NCI-H1092 (cell line): ENCODE measurements at regions not wholly inside any gene's neighbourhood (a gene's known extent, or its start where the extent isn't known, plus 50 kb on each side); places are given as distances from the start of the nearest gene placed in this dataset.
"Not testable (repeated sequence)": the region's sequence is repeated elsewhere in the genome, so short reads cannot be mapped to it uniquely, and the experiment has no call there.

Source experiments
- DNase-seq: peaks from one replicate; lab custom pipeline; 2025; lab: John Stamatoyannopoulos, UW

- no peak for DNase-seq
Measured at GRCh38 chr6:71053475-71053874, 96.6 kb upstream of the B3GAT2 start.

GRCh38 chr6:71056656-71057055 lies 99.8 kb upstream of the B3GAT2 start:
- DNase-seq, result no peak

- no peak for DNase-seq
Measured at GRCh38 chr6:71066153-71066552, 109.3 kb upstream of the B3GAT2 start.

DNA sequence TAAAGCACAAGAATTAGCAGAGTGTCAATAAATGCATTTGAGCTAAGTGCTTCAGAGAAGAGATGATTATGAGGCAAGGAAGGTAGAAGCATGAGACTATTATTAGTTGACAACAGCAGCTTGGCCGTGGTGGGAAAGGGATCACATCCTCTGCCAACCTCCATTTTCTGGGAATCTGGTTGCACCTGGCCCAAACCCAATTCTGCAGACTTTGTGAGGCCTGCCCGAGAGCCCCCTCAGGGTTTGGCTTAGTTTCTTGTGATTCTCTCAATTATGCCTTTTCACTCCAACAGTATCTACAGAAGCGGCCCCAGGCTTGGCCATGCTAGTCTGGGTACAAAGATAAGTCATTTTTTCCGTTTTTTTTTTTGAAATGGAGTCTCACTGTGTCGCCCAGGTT lies 111.0 kb upstream of the B3GAT2 start:
- DNase-seq, result no peak

- DNase-seq, result no peak
Measured at GRCh38 chr6:71072508-71072907, 115.6 kb upstream of the B3GAT2 start.

DNA sequence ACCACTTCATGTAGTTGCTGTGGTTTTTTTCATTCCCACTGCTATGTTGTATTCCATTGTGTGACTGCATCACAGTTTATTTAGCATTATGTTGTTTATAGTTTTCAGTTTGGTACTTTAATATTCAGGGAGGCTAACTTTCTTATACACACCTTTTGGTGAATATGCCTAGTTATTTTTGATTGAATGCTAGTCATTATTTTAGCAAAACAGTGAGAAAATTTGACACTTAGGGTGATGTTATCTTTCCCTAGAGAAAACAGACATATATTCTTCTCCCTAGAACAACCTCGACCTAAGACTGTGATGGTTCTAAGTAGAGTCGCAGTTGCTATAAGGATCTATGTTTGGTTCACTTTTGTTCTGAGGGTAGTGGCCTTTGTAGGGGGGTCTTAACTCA lies 120.8 kb upstream of the B3GAT2 start:
- no peak for DNase-seq

GRCh38 chr6:71079677-71080076 lies 122.8 kb upstream of the B3GAT2 start:
- no peak for DNase-seq

DNA sequence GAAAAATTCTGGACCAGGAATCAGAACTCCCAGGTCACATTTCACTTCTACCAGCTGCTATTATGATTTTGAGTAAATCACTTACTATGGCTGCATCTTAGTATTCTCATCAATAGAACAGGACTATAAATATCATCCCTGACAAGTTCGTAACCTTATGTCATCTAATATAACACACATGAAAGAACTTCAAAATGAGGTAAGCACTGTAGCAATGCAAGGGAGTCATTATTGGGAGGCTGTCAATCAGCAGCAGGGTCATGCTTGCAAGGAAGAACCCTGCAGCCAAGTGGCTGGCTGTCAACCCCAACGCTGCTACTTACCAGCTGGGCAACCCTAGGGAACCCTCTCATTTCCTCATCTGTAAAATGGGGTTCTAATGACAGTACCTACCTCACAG lies 123.3 kb upstream of the B3GAT2 start:
- DNase-seq, result no peak

- no peak for DNase-seq
Measured at GRCh38 chr6:71080826-71081225, 124.0 kb upstream of the B3GAT2 start.

DNA sequence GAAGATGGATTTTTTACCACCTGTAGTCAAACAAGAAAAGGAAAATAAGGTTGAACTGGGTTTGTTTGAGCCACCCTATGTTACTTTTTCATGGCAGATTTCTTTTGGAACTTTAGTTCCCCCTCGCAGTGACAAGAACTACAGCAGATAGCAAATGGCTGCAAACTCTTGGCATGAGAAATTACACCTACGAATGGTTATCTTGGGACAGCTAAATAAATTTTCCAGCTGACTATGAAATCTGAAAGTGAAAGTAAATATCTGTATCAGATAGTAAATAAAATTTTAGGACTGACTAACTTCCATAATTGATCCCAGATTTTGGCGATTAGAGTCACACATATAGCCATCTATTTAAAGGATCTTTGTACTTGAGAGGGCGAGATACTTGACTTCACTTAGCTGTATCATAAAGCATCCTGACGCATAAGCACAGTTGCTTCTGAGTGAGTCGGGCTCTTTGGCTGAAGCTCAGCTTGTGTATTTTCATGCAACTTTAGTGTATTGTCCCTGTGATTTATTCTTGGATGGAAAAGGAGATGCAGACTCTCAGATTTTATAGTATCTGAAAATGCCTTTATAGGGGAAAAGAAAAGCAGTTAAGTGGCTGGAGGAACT lies 125.3 kb upstream of the B3GAT2 start:
- no peak for DNase-seq

DNA sequence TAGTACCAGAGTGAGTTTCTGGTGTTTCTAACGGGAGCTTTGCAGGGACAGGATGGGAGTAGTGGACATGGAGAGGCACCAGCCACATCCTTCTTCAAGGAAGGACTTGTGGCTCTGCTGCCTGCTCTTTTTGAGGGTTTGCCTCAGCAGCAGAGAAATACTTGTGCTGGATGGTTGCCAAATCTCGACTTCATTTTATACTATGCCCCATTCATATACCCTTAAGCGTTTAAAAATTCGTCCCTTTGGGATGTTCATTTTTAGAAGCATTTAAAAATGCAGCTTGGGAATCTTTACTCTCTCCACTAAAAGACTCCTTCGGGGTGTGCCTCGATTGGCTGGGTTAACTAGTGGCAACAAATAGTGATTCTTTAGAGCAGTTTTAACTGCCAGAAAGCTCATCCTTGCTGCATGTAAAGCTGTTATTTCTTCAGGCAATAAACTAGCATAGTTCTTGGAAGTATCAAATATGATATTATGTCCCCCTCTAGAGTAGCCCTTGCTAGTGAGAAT lies 126.5 kb upstream of the B3GAT2 start:
- no peak for DNase-seq

GRCh38 chr6:71088166-71088565 lies 131.3 kb upstream of the B3GAT2 start:
- no peak for DNase-seq

DNA sequence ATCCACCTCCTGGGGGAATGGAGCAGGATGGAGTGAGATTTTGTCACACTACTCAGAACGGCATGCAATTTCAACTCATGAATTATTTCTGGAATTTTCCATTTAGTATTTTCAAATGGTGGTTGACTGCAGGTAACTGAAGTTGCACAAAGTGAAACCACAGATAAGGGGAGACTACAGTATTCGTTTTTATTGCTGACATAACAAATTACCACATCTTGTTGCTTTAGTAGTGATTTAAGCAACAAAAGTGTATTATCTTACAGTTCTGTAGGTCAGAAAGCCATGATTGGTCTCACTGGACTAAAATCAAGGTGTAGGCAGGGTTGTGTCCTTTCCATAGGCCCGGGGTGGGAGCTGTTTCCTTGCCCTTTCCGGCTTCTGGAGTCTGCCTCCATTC lies 133.4 kb upstream of the B3GAT2 start:
- no peak for DNase-seq

- DNase-seq, result no peak
Measured at GRCh38 chr6:71091167-71091566, 134.3 kb upstream of the B3GAT2 start.

DNA sequence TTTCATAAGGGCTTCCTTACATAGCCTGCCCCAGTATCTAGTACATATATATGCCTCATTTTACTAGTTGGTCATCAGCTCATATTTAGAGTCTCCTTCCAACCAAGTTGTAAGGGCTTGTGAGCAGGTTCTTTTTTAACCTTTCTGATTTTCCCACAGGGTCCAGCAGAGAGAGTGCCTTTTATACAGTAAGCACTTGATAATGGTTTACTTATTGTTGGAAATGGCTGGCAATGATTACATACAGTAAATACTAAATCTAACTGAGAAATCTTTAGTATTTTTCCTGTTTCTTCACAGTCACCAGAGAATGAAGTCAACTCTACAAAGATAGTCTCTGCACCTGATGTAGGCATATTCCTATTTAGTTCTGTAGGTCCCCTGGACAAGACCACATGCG lies 135.1 kb upstream of the B3GAT2 start:
- no peak for DNase-seq

GRCh38 chr6:71097264-71097663 lies 140.4 kb upstream of the B3GAT2 start:
- not testable (repeated sequence) for DNase-seq

- DNase-seq, result no peak
Measured at GRCh38 chr6:71099649-71100048, 142.8 kb upstream of the B3GAT2 start.

DNA sequence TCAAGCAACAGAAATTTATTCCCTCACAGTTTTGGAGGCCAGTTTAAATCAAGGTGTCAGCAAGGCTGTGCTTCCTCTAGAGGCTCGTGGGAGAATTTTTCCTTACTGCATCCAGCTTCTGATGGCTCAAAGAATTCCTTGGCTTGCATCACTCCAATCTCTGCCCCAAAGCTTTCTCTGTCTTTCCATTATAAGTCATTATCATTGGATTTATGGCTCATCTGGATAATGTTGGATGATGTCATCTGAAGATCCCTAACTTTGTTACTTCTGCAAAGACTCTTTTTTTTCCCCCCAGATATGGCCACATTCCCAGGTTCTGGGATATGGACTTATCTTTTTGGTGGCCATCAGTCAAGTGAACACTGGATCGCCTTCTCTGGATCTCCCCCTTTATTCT lies 146.3 kb upstream of the B3GAT2 start:
- no peak for DNase-seq

GRCh38 chr6:71103641-71104040 lies 146.8 kb upstream of the B3GAT2 start:
- no peak for DNase-seq

- DNase-seq, result no peak
Measured at GRCh38 chr6:71106276-71106675, 149.4 kb upstream of the B3GAT2 start.

GRCh38 chr6:71107911-71108420 lies 151.1 kb upstream of the B3GAT2 start:
- no peak for DNase-seq

- DNase-seq, result no peak
Measured at GRCh38 chr6:71114544-71114943, 157.7 kb upstream of the B3GAT2 start.

DNA sequence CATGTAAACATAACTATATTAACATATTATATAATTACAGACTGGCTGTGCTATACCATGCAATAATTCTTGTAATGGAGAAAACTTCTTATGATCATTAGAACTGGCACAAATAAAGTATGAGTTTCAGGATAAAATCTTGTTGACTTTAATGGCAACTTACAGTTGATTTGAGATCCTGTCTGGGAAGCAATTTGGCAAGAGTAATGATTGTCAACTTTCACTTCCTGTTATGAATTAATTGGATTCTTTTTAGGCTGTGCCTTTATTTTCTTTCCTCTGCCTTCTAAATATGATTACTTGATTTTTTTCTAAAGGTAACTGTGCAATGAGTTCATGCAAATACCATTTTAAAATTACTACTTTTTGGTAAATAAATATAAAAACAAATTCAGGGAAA lies 158.1 kb upstream of the B3GAT2 start:
- no peak for DNase-seq

- DNase-seq, result no peak
Measured at GRCh38 chr6:71119560-71119959, 162.7 kb upstream of the B3GAT2 start.
